NCI-H187 treated with DMSO at 0.1 percent for 48 hours (cell line): ENCODE measurements at regions not wholly inside any gene's neighbourhood (a gene's known extent, or its start where the extent isn't known, plus 50 kb on each side); places are given as distances from the start of the nearest gene placed in this dataset.
"Not testable (repeated sequence)": the region's sequence is repeated elsewhere in the genome, so short reads cannot be mapped to it uniquely, and the experiment has no call there.

Experiments
- DNase-seq: peaks from one replicate; lab custom pipeline; 2025; lab: John Stamatoyannopoulos, UW

GRCh38 chr6:167408235-167408869 is 83.5 kb downstream of the TTLL2 start:
- no peak for DNase-seq

- DNase-seq = no peak
Observed at GRCh38 chr6:167409079-167409478, 84.2 kb downstream of the TTLL2 start.

- DNase-seq = no peak
Observed at GRCh38 chr6:167409694-167410093, 84.8 kb downstream of the TTLL2 start.

GRCh38 chr6:167410462-167410861 is 85.6 kb downstream of the TTLL2 start:
- no peak for DNase-seq

GRCh38 chr6:167412506-167412905 is 87.6 kb downstream of the TTLL2 start:
- DNase-seq = no peak

GRCh38 chr6:167415441-167415961 is 90.6 kb downstream of the TTLL2 start:
- no peak for DNase-seq

- DNase-seq = no peak
Observed at GRCh38 chr6:167416676-167417430, 92.0 kb downstream of the TTLL2 start.

GRCh38 chr6:167420177-167420576 is 95.3 kb downstream of the TTLL2 start:
- DNase-seq = no peak

- DNase-seq = no peak
Observed at GRCh38 chr6:167420858-167421766, 96.2 kb downstream of the TTLL2 start.

GRCh38 chr6:167421944-167422343 is 97.1 kb downstream of the TTLL2 start:
- not testable (repeated sequence) for DNase-seq

- DNase-seq = no peak
Observed at GRCh38 chr6:167422934-167423333, 98.0 kb downstream of the TTLL2 start.

GRCh38 chr6:167424060-167424673 is 99.3 kb downstream of the TTLL2 start:
- DNase-seq = no peak

- DNase-seq = no peak
Observed at GRCh38 chr6:167424700-167425099, 99.8 kb downstream of the TTLL2 start.

- DNase-seq = no peak
Observed at GRCh38 chr6:167426084-167426483, 101.2 kb downstream of the TTLL2 start.

GRCh38 chr6:167426651-167427050 is 101.8 kb downstream of the TTLL2 start:
- DNase-seq = no peak

- no peak for DNase-seq
Observed at GRCh38 chr6:167428664-167429333, 103.9 kb downstream of the TTLL2 start.

GRCh38 chr6:167429353-167429752 is 104.5 kb downstream of the TTLL2 start:
- DNase-seq = no peak

GRCh38 chr6:167435209-167435728 is 110.4 kb downstream of the TTLL2 start:
- no peak for DNase-seq

GRCh38 chr6:167437888-167438484 is 113.1 kb downstream of the TTLL2 start:
- DNase-seq = no peak

- no peak for DNase-seq
Observed at GRCh38 chr6:167441715-167442206, 116.9 kb downstream of the TTLL2 start.

- peak; percentile 46 for DNase-seq
Observed at GRCh38 chr6:167442245-167442644, 117.4 kb downstream of the TTLL2 start.
